NB4 (cell line): ENCODE measurements at regions not wholly inside any gene's neighbourhood (a gene's known extent, or its start where the extent isn't known, plus 50 kb on each side); places are given as distances from the start of the nearest gene placed in this dataset.

Experiments
- CTCF ChIP-seq: IDR thresholded peaks from one replicate; pipeline ENCODE4 v1.5.1; 2012; ENCODE audit warnings: low read depth, low read length
- POLR2A ChIP-seq: IDR thresholded peaks from 2 replicates; pipeline ENCODE4 v1.6.1; 2011; ENCODE audit warnings: mild to moderate bottlenecking; ENCODE audit not compliant: insufficient read length; ENCODE audit errors: extremely low read depth

GRCh38 chr1:232351335-232351734, 278.6 kb downstream of the SIPA1L2 start:
- TF ChIP-seq POLR2A (no peak), CTCF (no peak)
